Left ventricle myocardium inferior (tissue), 1 donor: ENCODE measurements at regions not wholly inside any gene's neighbourhood (a gene's known extent, or its start where the extent isn't known, plus 50 kb on each side); places are given as distances from the start of the nearest gene placed in this dataset.

ENCODE experiments used
- DNase-seq: peaks from one replicate; pipeline ENCODE4 v3.0.0-alpha.2; 2020
- H3K27ac ChIP-seq: fragments of 200-600 bp; replicated peaks from 2 replicates; pipeline ENCODE4 v1.8.0; 2021
- H3K27me3 ChIP-seq: fragments of 200-600 bp; 2 replicates; pipeline ENCODE4 v1.8.0; 2021; ENCODE audit warnings: low read depth
- H3K36me3 ChIP-seq: fragments of 200-600 bp; 2 replicates; pipeline ENCODE4 v1.8.0; 2021
- H3K4me1 ChIP-seq: fragments of 200-600 bp; 2 replicates; pipeline ENCODE4 v1.8.0; 2021
- H3K4me3 ChIP-seq: fragments of 200-600 bp; 2 replicates; pipeline ENCODE4 v1.8.0; 2021; ENCODE audit warnings: mild to moderate bottlenecking, moderate library complexity
- H3K9me3 ChIP-seq: fragments of 200-600 bp; replicated peaks from 2 replicates; pipeline ENCODE4 v1.8.0; 2021
- intact Hi-C: fragments of 100-400 bp; cut with micrococcal nuclease; formaldehyde crosslinking; loops from one replicate; pipeline ENCODE4 v1.11.0; 2022
- TF ChIP-seq, protein P1 (sequence below): fragments of 200-600 bp; IDR thresholded peaks from 2 replicates; pipeline ENCODE4 v1.8.0; 2021; ENCODE audit warnings: antibody characterized with exemption, mild to moderate bottlenecking, borderline replicate concordance
- donor health status: DM: no; HTN: yes; CAD: no; lungs with severe emphysema.

DNA sequence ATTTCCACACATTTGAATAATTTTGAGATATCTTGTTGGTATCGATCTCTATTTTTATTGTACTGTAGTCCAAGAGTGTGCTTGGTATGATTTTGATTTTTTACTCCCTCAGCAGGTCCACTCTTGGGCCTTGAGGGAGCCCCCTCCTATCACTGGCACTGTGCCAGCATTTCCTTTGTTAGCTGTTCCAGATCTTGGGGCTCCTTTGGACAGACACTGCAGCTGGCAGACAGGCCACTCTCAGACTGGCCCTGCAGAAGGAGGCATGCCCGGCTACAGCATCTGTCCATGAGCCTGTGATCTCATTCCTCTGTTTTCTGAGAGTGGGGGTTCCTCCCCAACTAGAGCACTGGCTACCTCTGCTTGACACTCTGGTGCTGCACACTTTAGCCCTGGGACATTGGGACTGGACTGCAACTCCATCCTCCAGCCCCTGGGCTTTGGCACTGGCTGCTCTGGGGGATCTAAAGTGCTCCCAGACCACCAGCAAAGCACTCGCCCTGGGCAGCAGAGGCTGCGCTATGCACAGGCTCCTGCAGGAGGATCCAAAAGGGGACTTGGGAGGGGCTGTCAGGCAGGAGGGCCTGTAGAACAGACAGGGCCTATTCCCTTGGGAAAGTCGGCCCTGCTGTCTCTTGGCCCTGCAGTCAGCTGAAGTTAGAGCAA, 271.3 kb upstream of the DMAC1 start:
- intact Hi-C loops = no loop called here
- TF ChIP-seq, protein P1, sequence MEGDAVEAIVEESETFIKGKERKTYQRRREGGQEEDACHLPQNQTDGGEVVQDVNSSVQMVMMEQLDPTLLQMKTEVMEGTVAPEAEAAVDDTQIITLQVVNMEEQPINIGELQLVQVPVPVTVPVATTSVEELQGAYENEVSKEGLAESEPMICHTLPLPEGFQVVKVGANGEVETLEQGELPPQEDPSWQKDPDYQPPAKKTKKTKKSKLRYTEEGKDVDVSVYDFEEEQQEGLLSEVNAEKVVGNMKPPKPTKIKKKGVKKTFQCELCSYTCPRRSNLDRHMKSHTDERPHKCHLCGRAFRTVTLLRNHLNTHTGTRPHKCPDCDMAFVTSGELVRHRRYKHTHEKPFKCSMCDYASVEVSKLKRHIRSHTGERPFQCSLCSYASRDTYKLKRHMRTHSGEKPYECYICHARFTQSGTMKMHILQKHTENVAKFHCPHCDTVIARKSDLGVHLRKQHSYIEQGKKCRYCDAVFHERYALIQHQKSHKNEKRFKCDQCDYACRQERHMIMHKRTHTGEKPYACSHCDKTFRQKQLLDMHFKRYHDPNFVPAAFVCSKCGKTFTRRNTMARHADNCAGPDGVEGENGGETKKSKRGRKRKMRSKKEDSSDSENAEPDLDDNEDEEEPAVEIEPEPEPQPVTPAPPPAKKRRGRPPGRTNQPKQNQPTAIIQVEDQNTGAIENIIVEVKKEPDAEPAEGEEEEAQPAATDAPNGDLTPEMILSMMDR = no peak

DNA sequence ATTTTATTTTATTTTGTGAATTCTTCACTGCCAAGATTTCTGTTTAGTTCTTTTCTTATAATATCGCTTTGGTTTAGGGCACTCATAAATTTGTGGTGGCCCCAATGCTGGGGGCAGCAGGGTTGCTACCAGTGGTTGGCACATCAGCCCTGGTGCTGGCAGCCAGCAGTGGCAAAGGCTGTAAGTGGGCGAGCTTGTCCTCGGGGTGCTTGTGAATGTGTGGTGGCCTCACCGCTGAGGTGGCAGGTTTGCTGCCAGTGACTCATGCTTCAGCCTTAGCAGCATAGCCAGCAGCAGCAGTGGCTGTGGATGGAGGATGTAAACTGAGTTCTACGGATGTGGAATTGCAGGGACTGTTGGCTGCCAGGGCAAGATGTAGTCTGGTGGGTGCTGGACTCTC, 262.9 kb upstream of the DMAC1 start:
- Histone ChIP-seq H3K9me3 (peaks cover 35% of the 10 kb centered on the region), H3K27ac (no peak overlapping the region), H3K4me1 (no peaks in the 10 kb centered on the region), H3K4me3 (no peak overlapping the region), H3K36me3 (no peaks in the 10 kb centered on the region), H3K27me3 (no peaks in the 10 kb centered on the region)
- TF ChIP-seq, protein P1 = no peak
- DNase-seq = no peak
- intact Hi-C loops = no loop called here

More for the DNA sequence above, 271.3 kb upstream of the DMAC1 start:
- H3K9me3 ChIP-seq = peaks cover 9% of the 10 kb centered on the region
- H3K27ac ChIP-seq = no peak overlapping the region
- no peaks in the 10 kb centered on the region for H3K36me3 ChIP-seq
- no peak overlapping the region for H3K4me3 ChIP-seq
- no peaks in the 10 kb centered on the region for H3K4me1 ChIP-seq
- no peak for DNase-seq
- no peaks in the 10 kb centered on the region for H3K27me3 ChIP-seq

DNA sequence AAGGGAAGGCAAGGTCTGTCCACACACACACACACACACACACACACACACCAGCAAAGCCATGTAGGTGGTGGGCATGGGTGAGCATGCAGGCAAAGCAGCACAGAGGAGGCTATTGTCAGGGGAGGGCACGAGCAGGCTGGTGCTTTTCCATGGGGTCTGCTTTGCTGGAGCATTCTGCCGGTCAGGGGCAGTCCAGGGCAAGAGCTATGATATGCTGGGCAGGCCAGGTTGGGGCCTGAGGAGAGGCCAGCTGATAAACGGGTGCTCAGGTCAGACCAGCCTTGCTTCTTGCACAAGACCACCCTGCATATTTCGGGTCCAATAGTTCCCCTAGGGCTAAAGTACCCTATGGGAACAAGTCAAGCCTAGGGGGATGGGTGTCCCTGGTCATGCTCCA, 253.9 kb upstream of the DMAC1 start:
- peaks cover 43% of the 10 kb centered on the region for H3K9me3 ChIP-seq
- intact Hi-C loops = no loop called here
- H3K36me3 ChIP-seq = no peaks in the 10 kb centered on the region
- no peak overlapping the region for H3K4me3 ChIP-seq
- no peak for DNase-seq
- no peaks in the 10 kb centered on the region for H3K4me1 ChIP-seq
- no peaks in the 10 kb centered on the region for H3K27me3 ChIP-seq
- TF ChIP-seq, protein P1 = no peak
- H3K27ac ChIP-seq = no peak overlapping the region

DNA sequence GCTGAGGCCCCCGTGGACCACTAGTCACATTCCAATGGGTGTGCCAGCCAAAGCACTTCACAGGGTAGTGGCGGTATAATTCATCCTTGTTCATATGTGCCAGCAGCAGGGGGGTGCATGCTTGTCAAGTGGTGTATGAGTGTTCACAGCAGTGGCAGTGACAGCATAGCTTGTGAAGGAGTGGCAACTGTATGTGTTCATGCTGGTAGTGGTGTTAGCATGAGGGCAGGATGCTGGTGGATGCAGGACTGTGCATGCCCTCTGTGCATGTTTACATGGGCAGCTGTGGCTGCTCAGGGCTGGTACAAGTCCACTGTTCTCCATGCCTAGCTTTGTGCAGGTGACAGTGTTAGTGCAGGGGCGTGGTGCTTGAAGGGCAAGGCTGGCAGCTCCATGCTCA, 253.4 kb upstream of the DMAC1 start:
- TF ChIP-seq, protein P1 = no peak
- intact Hi-C loops = no loop called here
- Histone ChIP-seq H3K27ac (no peak overlapping the region), H3K9me3 (peaks cover 43% of the 10 kb centered on the region), H3K4me3 (no peak overlapping the region), H3K27me3 (no peaks in the 10 kb centered on the region), H3K36me3 (no peaks in the 10 kb centered on the region), H3K4me1 (no peaks in the 10 kb centered on the region)
- no peak for DNase-seq

DNA sequence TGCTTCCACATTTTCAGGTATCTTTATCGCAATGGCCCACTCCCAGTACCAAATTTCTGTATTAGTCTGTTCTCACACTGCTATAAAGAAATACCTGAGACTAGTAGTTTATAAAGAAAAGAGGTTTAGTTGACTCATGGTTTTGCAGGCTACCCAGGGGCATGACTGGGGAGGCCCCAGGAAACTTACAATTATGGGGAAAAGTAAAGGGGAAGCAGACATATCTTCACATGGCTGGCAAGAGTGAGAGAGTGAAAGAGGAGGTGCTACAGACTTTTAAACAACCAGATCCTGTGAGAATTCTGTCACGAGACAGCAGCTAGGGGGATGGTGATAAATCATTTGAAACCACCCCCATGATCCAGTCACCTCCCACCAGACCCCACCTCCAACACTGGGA, 238.2 kb upstream of the DMAC1 start:
- H3K4me1 ChIP-seq = no peaks in the 10 kb centered on the region
- H3K36me3 ChIP-seq = no peaks in the 10 kb centered on the region
- TF ChIP-seq, protein P1 = no peak
- intact Hi-C loops = no loop called here
- H3K9me3 ChIP-seq = peaks cover 49% of the 10 kb centered on the region
- no peaks in the 10 kb centered on the region for H3K27me3 ChIP-seq
- H3K4me3 ChIP-seq = no peak overlapping the region
- H3K27ac ChIP-seq = no peak overlapping the region
- no peak for DNase-seq
